ENCODE measurements at regions not wholly inside any gene's neighbourhood (a gene's known extent, or its start where the extent isn't known, plus 50 kb on each side); places are given as distances from the start of the nearest gene placed in this dataset.

GRCh38 chr9:91141407-91141965 is 220.2 kb downstream of the AUH start:
- no peak for DNase-seq

GRCh38 chr9:91143162-91143561 is 218.6 kb downstream of the AUH start:
- no peak for DNase-seq

- no peak for DNase-seq
These were observed 218.1 kb downstream of the AUH start for GRCh38 chr9:91143642-91144041.

GRCh38 chr9:91144769-91145168 is 216.9 kb downstream of the AUH start:
- DNase-seq: no peak

GRCh38 chr9:91145496-91145895 is 216.2 kb downstream of the AUH start:
- DNase-seq: no peak

- no peak for DNase-seq
These were observed 215.2 kb downstream of the AUH start for GRCh38 chr9:91146391-91147019.

GRCh38 chr9:91147079-91147708 is 214.5 kb downstream of the AUH start:
- no peak for DNase-seq

- no peak for DNase-seq
These were observed 213.4 kb downstream of the AUH start for GRCh38 chr9:91148306-91148705.

- DNase-seq: no peak
These were observed 211.3 kb downstream of the AUH start for GRCh38 chr9:91150273-91150997.

GRCh38 chr9:91150998-91151717 is 210.6 kb downstream of the AUH start:
- peak; percentile 71 for DNase-seq

- no peak for DNase-seq
These were observed 210.0 kb downstream of the AUH start for GRCh38 chr9:91151718-91152095.

- DNase-seq: no peak
These were observed 207.0 kb downstream of the AUH start for GRCh38 chr9:91154686-91155085.

- DNase-seq: no peak
These were observed 206.5 kb downstream of the AUH start for GRCh38 chr9:91155181-91155580.

GRCh38 chr9:91155746-91156376 is 205.9 kb downstream of the AUH start:
- no peak for DNase-seq

GRCh38 chr9:91156451-91157234 is 205.1 kb downstream of the AUH start:
- DNase-seq: peak; percentile 53

GRCh38 chr9:91157883-91158282 is 203.8 kb downstream of the AUH start:
- DNase-seq: no peak

- DNase-seq: no peak
These were observed 203.4 kb downstream of the AUH start for GRCh38 chr9:91158286-91158685.

- DNase-seq: no peak
These were observed 202.8 kb downstream of the AUH start for GRCh38 chr9:91158946-91159345.

- no peak for DNase-seq
These were observed 202.0 kb downstream of the AUH start for GRCh38 chr9:91159664-91160121.

- DNase-seq: no peak
These were observed 201.5 kb downstream of the AUH start for GRCh38 chr9:91160181-91160580.

GRCh38 chr9:91160599-91161464 is 200.9 kb downstream of the AUH start:
- no peak for DNase-seq
